HepG2 (cell line): ENCODE measurements at regions not wholly inside any gene's neighbourhood (a gene's known extent, or its start where the extent isn't known, plus 50 kb on each side); places are given as distances from the start of the nearest gene placed in this dataset.

Experiments used
- ATAC-seq: fragments of 200-7000 bp; cut with Tn5 transposase; 3 replicates; pipeline ENCODE4 v1.9.1; 2020; ENCODE audit warnings: mild to moderate bottlenecking, moderate library complexity
- BruUV-seq: library from RNA; stranded (reverse); fragments of 400-500 nt; replicated peaks from 2 replicates; lab custom pipeline; 2021; lab: Mats Ljungman, UMichigan
- CTCF ChIA-PET: fragments of 300-600 bp; formaldehyde crosslinking; extraction: SDS; loops from one replicate; lab custom pipeline; 2021; ENCODE audit warnings: low total read pairs, inconsistent platforms, low intra/inter-chr PET ratio; lab: Yijun Ruan, JAX
- POLR2A ChIA-PET: fragments of 350-600 bp; sonication (Branson Sonifier 250); formaldehyde crosslinking; loops from one replicate; lab custom pipeline; 2020; ENCODE audit warnings: antibody characterized with exemption, inconsistent platforms; lab: Yijun Ruan, JAX
- DNase-seq: peaks from one replicate; pipeline ENCODE4 v3.0.0-alpha.2; 2015; ENCODE audit warnings: low spot score
- FAIRE-seq: peaks from 3 replicates; lab custom pipeline; 2011; peaks lifted over from hg19 to GRCh38; lab: Jason Lieb, UNC
- H2AFZ ChIP-seq: one replicate; pipeline ENCODE4 v1.6.1; 2011; ENCODE audit warnings: low read length, inconsistent platforms
- H3K27ac ChIP-seq: fragments of 300-600 bp; 3 replicates; pipeline ENCODE4 v1.8.0; 2011; ENCODE audit warnings: mixed run types, mild to moderate bottlenecking, mixed read lengths, low read length, inconsistent platforms; ENCODE audit not compliant: insufficient read depth; ENCODE audit errors: extremely low read length
- H3K27me3 ChIP-seq, 2 experiments: fragments of 200-600 bp in 1 of 2; 2 replicates in 1 of 2; 3 replicates in 1 of 2; pipeline versions ENCODE4 v1.6.0 to v1.8.0; 2011; ENCODE audit warnings: low read length in 2 of 2, mild to moderate bottlenecking in 2 of 2, moderate library complexity in 2 of 2, inconsistent platforms in 1 of 2; ENCODE audit not compliant: insufficient read depth in 2 of 2, control insufficient read depth in 1 of 2
- H3K36me3 ChIP-seq, 2 experiments: fragments of 200-600 bp in 1 of 2; replicated peaks in 1 of 2; 2 replicates in 1 of 2; 3 replicates in 1 of 2; pipeline versions ENCODE4 v1.5.1 to v1.8.0; 2011; ENCODE audit warnings: low read length in 2 of 2, inconsistent platforms in 1 of 2; ENCODE audit not compliant: insufficient read depth in 2 of 2, control insufficient read depth in 1 of 2
- H3K4me1 ChIP-seq: 2 replicates; pipeline ENCODE4 v1.5.1; 2012; ENCODE audit warnings: low read length, inconsistent platforms; ENCODE audit not compliant: insufficient read depth
- H3K4me2 ChIP-seq: 2 replicates; pipeline ENCODE4 v1.6.0; 2011; ENCODE audit warnings: low read depth, low read length, inconsistent platforms
- H3K4me3 ChIP-seq, 3 experiments: fragments of 200-600 bp in 1 of 3; sonication (generic), shearing (Covaris generic) in 1 of 3; replicated peaks in 1 of 3; 2 replicates each; pipeline ENCODE4 v1.5.1; 2011 to 2016; ENCODE audit warnings: low read length in 3 of 3, inconsistent platforms in 2 of 3, low read depth in 2 of 3, mild to moderate bottlenecking in 2 of 3, control low read depth in 1 of 3, mixed read lengths in 1 of 3; ENCODE audit not compliant: insufficient read depth in 1 of 3
- H3K79me2 ChIP-seq: one replicate; pipeline ENCODE4 v1.6.1; 2011; ENCODE audit warnings: low read length, inconsistent platforms; ENCODE audit not compliant: insufficient read depth
- H3K9ac ChIP-seq: 2 replicates; pipeline ENCODE4 v1.6.0; 2011; ENCODE audit warnings: mild to moderate bottlenecking, low read depth, low read length, inconsistent platforms; ENCODE audit not compliant: insufficient read depth
- H3K9me3 ChIP-seq: 2 replicates; pipeline ENCODE4 v1.5.1; 2012; ENCODE audit warnings: mild to moderate bottlenecking, low read length
- H4K20me1 ChIP-seq: 2 replicates; pipeline ENCODE4 v1.6.0; 2011; ENCODE audit warnings: inconsistent platforms, mild to moderate bottlenecking, low read length, moderate library complexity; ENCODE audit not compliant: insufficient read depth
- KDM5A ChIP-seq: fragments of 200-600 bp; sonication (generic); IDR thresholded peaks from 2 replicates; pipeline ENCODE4 v1.7.0; 2018; ENCODE audit warnings: antibody characterized with exemption, mild to moderate bottlenecking, low read length, borderline replicate concordance
- NCOR1 ChIP-seq: fragments of 200-600 bp; sonication (generic); IDR thresholded peaks from 2 replicates; pipeline ENCODE4 v1.7.0; 2017; ENCODE audit warnings: antibody characterized with exemption, low read length, borderline replicate concordance
- SALL2 ChIP-seq: sonication (generic); formaldehyde crosslinking; IDR thresholded peaks from 2 replicates; pipeline ENCODE4 v1.8.1; 2023; ENCODE audit warnings: mild to moderate bottlenecking, missing genetic modification reagents, inconsistent platforms
- TCF7 ChIP-seq: sonication (generic); IDR thresholded peaks from 2 replicates; pipeline ENCODE4 v1.6.1; 2016; ENCODE audit warnings: antibody characterized with exemption, low read depth
- TRIM22 ChIP-seq: fragments of 450-650 bp; IDR thresholded peaks from 2 replicates; pipeline ENCODE4 v1.6.1; 2017
- ZNF577 ChIP-seq: sonication (generic); formaldehyde crosslinking; IDR thresholded peaks from 2 replicates; pipeline ENCODE4 v1.4.0; 2020; ENCODE audit warnings: mild to moderate bottlenecking, low read depth, missing genetic modification reagents, borderline replicate concordance
- ZNF678 ChIP-seq: sonication (generic); formaldehyde crosslinking; IDR thresholded peaks from 2 replicates; pipeline ENCODE4 v1.4.0; 2020; ENCODE audit warnings: mild to moderate bottlenecking, missing genetic modification reagents
- ZNF746 ChIP-seq: sonication (generic); formaldehyde crosslinking; IDR thresholded peaks from 2 replicates; pipeline ENCODE4 v1.8.0; 2022; ENCODE audit warnings: mild to moderate bottlenecking, missing genetic modification reagents
- ZNF747 ChIP-seq: sonication (generic); formaldehyde crosslinking; IDR thresholded peaks from 2 replicates; pipeline ENCODE4 v1.8.1; 2023; ENCODE audit warnings: missing genetic modification reagents, mild to moderate bottlenecking, borderline replicate concordance
- ZNF761 ChIP-seq: sonication (generic); formaldehyde crosslinking; conservative IDR thresholded peaks from 2 replicates; pipeline ENCODE4 v1.4.0; 2020; ENCODE audit warnings: mild to moderate bottlenecking, missing genetic modification reagents
- WGBS: methylation state at CpG from one replicate; pipeline ENCODE4 v1.1.6; 2017; ENCODE audit warnings: low lambda C conversion rate; 5-methylcytosine and 5-hydroxymethylcytosine counted together
- in situ Hi-C: cut with HindIII; loops from 2 replicates; pipeline ENCODE4 v1.10.0; 2017; ENCODE audit warnings: low pct_unique_long_range_greater_than_20kb; ENCODE audit not compliant: extremely low pct_ligation_motif_present
- intact Hi-C: fragments of 100-400 bp; cut with micrococcal nuclease; formaldehyde crosslinking; loops from one replicate; pipeline ENCODE4 v1.10.0; 2022; ENCODE audit not compliant: unreplicated experiment

- H3K4me1 ChIP-seq, result no peaks in the 10 kb centered on the region
- H3K27me3 ChIP-seq, result peaks cover 5 to 71% of the 10 kb centered on the region in 2 experiments; a peak in 4 of 5 replicates
- no peak overlapping the region for H3K9ac ChIP-seq
- CTCF ChIA-PET, result no interaction called here
- no peaks in the 10 kb centered on the region for H4K20me1 ChIP-seq
- no peak overlapping the region for H2AFZ ChIP-seq
- in situ Hi-C loops, result no loop called here
- H3K9me3 ChIP-seq, result no peaks in the 10 kb centered on the region
- no peak overlapping the region for H3K27ac ChIP-seq
- no peak for TF ChIP-seq TRIM22
- TF ChIP-seq SALL2 (CRISPR knock-in tag), result no peak
- no peak for TF ChIP-seq NCOR1
- TF ChIP-seq KDM5A, result no peak
- TF ChIP-seq ZNF577 (CRISPR knock-in tag), result no peak
- no peak for TF ChIP-seq ZNF678
- no peak for TF ChIP-seq ZNF747 (CRISPR knock-in tag)
- no peak for TF ChIP-seq ZNF761 (CRISPR knock-in tag)
- TF ChIP-seq ZNF746, result no peak
- TF ChIP-seq TCF7, result no peak
- intact Hi-C loops, result no loop called here
- no peaks in the 10 kb centered on the region for H3K79me2 ChIP-seq
- 14% methylated on average over 5 of the region's 13 CpGs for WGBS
- H3K4me2 ChIP-seq, result no peak overlapping the region
- BruUV-seq, result no TSS peak
- no peaks in the 10 kb centered on the region for H3K36me3 ChIP-seq
- no peak for ATAC-seq
- POLR2A ChIA-PET, result no interaction called here
- no peak for FAIRE-seq
- H3K4me3 ChIP-seq, result no peak overlapping the region
- DNase-seq, result no peak
Measured at GRCh38 chr1:2854151-2854550, 52.7 kb upstream of the TTC34 start.
